ENCODE measurements at regions not wholly inside any gene's neighbourhood (a gene's known extent, or its start where the extent isn't known, plus 50 kb on each side); places are given as distances from the start of the nearest gene placed in this dataset.
"Not testable (repeated sequence)": the region's sequence is repeated elsewhere in the genome, so short reads cannot be mapped to it uniquely, and the experiment has no call there.

DNA sequence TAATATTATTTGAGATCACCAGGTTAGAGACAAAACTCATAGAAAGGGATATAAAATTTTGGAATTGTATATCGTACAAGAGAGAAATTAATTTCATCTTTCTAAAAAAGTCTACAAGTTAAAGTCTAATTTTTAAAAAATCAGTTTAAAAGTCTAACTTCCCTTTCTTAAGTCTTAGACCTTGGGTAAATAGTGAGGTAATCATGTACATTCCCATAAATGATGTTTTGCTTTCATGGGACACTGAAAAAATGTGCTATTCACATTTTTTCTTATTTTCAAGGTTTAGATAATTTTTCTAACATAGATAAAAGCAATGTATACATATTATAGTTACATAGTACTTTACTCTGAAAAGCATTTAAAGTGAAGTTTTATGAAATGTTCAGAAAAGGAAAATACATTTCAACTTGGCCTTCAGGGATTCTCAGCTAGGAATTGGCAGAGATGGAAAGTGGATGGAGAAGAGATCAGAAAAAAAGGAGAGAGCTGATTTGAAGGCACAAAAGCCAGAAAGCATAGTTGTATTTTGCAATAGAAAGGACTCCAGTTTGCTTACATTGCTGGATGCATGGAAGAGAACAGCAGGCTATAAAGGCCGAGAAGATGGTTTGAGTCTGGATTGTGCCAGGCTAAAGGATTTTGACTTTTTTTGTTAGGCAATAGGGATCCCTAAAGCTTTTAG, 194.0 kb downstream of the CASP12 start:
- no peak for DNase-seq (ENCODE audit: low read depth)

DNA sequence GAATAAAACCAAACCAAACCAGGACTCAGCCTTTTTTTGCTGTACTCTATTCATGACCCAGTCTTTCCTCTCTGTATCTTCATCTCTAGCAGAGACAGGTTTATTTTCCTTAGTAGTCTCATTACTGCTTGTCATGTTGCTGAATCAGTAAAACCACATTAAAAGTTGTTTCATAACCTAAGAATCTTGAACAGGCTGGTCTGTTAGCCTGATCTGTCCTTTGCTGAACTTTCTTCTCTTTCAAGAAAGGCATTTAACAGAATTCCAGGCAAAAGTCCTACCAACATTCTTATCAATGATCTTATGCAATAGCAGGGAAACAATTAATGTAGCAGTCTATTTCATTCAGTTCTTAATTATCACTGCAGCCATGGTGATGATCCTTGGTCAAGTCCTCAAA, 197.7 kb downstream of the CASP12 start:
- no peak for DNase-seq (ENCODE audit: low read depth)

DNA sequence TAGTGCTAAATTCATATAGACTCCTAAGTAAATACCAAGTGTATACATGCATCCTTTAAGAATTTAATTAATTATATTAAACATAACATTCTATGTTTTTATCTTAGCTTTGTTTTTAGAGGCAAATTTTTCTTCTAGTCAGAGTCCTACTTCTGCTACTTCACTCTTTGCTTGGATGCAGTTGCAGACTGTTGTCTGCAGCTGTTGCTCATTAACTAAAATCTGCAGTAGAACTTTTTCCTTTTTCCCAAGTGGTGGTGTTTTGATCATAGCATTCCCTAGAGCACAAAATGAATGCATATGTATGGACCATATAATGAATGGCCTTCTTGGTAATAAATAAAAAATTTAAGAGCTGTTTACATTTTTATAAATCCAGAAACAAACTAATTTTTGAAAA, 198.3 kb downstream of the CASP12 start:
- DNase-seq (ENCODE audit: low read depth), result no peak

DNA sequence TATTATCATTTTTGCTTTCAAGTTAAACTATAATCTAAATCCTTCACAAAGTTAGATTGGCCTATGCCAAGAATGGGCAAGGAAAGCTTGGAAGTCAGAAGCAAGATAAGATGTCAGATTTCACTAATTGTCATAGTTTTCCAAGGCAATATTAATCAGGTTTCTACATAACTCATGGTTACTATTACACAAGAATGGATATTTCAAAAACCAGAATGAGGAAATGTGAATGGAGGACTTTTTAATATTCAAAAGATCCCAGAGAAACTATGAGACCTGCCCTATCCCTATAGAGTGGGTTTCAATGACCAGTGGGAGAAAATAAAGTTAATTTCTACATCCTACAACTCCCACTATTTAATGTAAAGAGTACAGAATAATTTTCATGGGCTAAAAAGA, 203.2 kb downstream of the CASP12 start:
- no peak for DNase-seq (ENCODE audit: low read depth)

DNA sequence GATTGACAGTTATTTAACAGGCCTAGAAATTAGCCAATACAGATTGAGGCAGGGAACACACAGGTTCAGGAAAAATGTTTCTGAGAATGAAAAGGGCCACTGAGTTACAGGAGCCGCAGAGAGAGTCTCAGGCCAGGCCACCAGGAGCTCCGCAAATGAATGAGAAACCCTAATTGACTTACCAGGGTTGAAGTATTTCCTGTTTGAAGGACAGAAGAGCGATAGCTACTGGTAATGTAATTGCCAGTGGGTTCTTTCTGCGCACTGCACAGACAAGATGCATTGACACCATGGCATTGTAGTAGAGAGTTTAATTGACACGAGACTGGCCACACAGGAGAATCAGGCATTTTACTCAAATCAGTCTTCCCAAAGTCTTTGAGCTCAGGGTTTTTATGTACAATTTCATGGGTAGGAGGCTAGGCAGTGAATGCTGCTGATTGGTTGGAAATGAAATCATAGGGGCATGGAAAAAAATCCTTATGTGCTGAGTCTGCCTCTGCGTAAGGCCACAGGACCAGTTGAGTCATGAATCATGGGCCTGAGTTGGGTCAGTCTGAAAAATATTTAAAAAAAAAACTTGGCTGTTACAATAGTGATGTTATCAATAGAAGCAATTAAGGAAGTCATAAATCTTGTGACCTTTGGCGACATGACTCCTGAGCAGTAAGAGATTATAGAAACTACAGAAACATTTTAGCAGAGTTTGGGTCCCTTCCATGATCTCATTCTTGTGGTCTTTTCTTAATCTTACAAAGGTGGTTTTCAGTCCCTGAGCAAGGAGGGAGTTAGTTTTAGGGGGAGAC, 203.8 kb downstream of the CASP12 start:
- DNase-seq (ENCODE audit: low read depth), result no peak

DNA sequence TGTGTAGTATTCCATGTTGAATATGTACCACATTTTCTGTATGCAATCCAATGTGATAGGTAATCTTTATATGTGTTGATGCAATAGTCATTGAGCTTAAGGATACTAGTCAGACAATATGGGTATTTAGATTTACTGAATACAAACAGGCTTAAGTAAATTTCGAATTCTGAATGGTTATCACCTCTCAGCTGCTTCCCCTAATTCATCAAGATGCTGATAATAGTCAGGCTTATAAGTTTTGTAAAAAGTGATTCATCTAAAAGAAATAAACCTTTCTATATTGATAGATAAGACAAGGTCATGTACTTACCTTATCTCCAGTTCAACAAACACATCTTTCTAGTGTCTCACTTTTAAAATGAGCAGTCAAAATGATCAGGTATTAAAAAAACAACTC, 205.5 kb downstream of the CASP12 start:
- no peak for DNase-seq (ENCODE audit: low read depth)

DNA sequence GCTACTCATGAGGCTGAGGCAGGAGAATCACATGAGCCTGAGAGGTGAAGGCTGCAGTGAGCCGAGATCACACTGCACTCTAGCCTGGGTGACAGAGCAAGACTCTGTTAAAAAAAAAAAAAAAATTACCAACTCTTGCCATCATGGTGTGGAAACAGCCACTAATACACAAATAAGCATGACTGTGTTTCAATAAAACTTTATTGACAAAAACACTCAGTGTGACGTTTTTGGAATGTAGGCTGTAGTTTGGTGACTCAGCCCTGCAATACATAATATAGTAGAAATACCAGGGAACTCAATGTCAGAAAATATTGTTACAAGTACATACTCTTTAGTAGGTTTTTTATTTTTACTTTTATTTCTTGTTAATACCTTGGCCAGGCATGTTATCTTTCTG, 207.1 kb downstream of the CASP12 start:
- no peak for DNase-seq (ENCODE audit: low read depth)

DNA sequence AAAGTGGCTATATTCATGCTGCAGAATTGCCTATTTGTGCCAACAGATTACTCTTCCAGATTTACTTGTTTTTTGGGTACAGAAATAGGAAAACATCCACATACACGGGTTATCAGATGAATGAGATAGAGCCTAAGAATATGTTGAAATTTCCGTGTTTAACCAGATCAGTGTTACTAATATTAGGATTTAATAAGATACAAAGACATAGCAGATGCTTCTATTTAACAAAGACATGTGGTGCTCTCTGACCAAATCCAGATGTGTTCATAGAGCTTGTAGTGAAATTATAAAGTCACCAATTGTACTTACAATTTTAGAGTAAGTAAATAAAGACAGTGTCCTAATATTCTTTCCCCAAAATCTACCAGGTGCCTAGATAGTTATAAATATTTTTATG, 208.0 kb downstream of the CASP12 start:
- DNase-seq (ENCODE audit: low read depth), result no peak

DNA sequence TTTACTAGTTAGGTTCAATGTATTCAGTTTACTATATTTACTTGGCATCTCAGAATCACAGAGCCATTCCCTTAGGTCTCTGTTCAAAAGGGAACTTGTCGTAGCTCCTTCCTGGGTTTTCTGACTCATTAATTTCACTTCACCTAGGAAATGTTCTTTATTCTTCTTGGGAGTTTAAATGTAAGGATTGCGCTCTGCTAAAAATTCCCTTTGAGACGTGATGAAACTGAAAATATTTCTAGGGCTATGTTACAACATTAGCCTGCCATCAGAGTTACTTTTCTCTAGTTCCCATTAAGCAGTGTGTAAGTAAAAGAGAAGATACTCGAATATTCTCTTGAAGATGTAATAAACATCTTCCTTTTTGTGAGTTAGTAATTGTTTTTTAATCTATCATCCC, 209.5 kb downstream of the CASP12 start:
- no peak for DNase-seq (ENCODE audit: low read depth)

DNA sequence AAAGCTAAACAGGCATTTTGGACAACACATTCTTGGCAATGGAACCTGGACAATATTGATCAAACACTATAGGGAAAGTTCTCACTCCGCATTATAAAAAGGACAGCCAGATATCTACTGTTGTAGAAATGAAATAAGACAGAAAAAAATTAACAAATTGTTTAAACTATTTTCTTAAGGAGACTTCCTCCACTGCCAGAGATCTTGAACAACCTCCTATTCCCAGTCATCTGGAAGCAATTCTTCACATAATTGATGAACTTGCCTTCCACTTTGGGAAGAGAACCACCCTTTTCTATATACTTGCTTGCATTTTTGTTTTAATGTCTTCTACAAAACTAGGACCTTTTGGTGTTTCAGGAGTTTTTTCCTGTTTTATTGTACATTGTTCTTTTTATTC, 216.1 kb downstream of the CASP12 start:
- DNase-seq (ENCODE audit: low read depth), result no peak

DNA sequence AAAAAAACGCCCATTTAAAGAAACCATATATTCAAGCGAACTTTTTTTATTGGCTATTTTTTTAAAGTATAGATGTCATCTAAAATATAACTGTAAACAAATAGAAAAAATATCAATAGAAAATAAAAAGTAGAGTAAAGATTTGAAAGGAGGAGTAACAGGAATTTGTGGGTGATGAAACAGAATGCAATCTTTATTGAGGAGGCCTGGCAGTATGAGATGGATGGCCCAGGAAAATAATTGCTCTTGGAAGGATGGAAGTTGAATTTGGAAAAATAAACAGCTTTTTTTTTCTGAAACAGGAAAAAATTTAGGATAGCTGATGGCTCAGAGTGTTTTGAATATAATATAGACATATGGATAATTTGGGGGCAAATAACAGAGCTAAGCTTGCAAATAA, 219.0 kb downstream of the CASP12 start:
- DNase-seq (ENCODE audit: low read depth), result no peak

DNA sequence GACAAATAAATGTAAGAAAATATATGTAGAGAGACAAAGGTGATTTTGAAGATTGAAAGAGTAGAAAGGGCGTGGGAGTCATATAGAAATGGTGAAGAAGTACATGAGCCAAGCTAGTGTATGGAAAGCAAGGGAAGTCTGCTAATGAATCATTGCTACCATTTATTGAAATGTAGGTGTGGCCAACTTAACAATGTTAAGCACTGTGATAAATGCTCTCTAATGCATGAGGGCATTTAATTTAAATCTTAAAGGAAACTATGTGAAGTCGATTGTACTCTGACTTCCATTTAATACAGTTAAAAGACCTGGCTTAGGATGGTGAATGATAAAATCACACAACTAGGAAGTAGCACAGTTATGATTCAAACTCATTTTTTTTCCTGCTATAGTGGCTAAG, 219.9 kb downstream of the CASP12 start:
- no peak for DNase-seq (ENCODE audit: low read depth)

DNA sequence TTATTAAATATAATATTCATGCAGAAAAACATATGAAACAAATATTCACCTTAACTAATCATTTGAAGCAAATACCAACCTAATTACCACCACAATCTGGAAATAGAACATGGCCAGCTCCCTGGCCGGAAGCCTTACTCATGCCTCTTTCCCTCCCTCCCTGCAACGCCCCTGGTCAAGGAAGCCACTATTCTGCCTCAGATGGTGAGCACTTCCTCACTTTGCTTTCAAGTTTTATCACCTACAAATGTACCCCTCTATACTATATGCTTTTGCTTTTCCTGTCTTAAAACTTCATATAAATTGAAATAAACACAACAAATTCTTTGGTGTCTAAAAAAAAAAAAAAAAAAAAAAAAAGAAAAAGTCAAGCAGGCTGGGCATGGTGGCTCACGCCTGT, 221.2 kb downstream of the CASP12 start:
- not testable (repeated sequence) for DNase-seq (ENCODE audit: low read depth)

DNA sequence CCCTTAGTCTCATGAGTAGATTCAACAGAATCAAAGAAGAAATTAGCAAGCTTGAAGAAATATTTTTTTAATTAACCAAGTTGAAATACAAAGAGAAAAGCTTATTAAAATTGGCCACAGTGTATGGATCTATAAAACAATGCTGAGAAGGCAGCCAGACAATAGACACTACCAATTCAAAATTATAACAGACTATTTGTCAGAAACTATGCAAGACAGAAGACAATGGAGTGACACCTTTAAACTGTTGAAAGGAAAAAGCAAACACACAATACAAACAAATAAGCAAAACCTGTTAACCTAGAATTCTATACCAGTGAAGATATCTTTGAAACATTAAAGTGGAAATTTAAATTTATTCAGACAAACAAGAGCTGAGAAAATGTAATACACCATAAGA, 225.4 kb downstream of the CASP12 start:
- no peak for DNase-seq (ENCODE audit: low read depth)

DNA sequence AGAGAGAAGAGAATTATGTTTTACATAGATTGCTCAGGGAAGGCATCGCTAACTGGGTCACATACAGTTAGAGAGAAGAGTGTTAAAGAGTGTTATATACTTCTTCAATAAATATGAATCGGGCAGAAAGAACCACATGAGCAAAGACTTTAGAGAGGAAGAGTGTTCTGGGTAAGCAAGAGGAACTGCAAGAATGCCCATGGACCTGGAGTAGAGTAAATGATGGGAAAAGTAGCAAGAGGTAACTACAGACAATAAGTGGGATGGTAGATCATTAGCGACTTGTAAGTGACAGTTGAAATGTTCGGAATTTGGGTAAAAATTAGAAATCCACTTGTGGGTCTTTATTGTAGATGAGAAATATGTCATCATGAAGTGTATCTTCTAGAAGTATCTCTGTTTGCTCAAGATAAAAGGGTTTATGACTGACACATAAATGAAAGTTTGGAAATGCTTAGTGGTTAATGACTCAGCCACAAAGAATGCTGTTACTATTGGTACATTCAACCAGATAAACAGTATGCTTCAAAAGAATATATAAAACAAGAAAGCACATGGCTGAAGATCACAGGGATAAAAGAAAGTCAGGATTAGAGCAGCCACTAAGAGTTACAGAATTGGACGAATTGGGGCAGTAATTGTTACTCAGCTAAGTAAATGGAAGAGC, 229.3 kb downstream of the CASP12 start:
- no peak for DNase-seq (ENCODE audit: low read depth)

DNA sequence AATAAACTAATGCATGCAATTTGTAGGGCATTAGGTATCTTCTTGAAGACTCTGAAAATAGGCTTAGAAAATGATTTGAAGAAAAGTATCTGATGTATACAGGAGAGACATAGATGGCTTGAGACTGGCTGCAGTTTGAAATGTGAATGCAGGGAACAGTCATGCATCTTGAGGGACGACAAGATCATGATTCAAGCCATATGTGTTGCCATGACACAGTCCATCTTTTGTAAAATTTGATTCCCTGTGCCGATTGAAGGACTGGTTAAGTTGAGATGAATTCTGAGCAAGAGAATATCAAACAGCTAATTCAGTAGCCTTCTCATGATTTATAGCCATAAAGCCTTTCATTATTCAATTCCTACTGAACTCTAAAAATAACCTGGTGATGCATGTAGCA, 231.6 kb downstream of the CASP12 start:
- no peak for DNase-seq (ENCODE audit: low read depth)

DNA sequence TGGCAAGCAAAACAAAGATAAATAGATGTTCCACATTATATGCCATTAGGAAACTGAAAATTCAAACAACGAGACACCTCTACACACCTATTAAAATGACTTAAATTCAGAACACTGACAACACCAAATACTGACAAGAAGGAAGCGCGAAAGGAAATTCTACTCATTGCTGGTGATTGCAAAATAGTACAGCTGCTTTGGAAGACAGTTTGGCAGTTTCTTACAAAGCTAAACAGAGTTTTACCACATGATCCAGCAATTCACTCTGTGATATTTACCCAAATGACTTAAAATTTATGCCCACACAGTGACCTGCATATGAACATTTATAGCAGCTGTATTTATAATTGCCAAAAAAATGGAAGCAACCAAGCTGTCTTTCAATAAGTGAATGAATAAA, 232.6 kb downstream of the CASP12 start:
- DNase-seq (ENCODE audit: low read depth), result no peak

DNA sequence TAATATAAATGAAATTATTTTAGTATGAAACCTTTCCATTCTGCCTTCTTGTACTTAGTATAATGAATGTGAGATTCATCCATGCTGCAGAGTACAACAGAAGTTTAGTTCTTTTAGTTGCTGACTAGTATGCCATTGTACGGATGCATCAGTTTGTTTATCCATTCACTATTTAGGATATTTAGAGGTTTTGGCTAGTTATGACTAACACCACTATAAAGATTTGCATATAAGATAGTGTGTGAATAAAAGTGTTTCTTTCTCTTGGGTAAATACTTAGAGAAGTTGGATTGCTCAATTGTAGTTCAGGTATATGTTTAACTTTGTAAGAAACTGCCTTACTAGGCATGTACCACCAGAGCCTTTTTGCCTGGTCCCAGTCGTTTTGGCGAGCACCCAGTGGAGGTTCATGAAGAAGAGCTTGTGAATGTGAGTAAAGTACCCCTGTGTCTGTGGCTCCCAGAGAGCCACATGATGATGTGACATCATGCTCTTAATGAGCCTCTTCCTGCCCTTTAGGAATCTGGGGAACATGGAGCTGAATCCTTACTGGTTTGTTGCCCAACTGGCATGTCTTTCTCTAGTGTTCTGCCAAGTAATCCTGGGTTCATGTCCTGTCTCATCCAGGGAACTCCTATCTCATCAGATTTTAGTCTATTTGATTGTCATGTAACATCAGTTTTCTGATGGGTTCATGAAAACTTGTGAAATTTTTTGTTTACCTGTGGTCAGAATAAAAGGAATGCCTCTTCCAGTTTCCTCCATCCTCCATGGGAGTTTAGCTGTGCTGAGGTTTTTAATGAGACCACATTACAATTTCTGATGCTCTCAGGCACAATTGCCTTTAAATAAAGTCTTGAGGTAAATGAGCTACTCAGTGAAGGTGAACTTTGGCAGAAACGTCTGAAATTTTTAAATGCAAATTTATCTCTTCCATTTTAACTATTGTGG, 234.8 kb downstream of the CASP12 start:
- DNase-seq (ENCODE audit: low read depth), result no peak

DNA sequence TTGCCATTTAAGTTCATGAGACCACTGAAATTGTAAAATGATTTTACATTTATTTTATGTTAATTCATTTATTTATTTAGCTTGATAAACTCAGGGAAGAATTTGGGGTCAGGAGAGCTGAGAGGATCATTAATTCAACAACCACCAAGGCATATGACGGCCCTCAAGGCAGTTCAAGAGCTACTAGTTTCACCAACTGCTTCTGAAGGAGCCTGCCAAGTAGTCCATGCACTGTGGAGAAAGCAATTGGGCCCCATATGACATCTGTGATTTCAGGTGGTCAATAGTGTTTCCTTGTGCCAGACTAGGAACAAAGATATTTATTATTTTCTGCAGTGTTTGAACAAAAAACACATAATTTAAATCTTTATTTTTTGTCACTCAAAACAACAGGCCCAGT, 236.4 kb downstream of the CASP12 start:
- DNase-seq (ENCODE audit: low read depth), result no peak

DNA sequence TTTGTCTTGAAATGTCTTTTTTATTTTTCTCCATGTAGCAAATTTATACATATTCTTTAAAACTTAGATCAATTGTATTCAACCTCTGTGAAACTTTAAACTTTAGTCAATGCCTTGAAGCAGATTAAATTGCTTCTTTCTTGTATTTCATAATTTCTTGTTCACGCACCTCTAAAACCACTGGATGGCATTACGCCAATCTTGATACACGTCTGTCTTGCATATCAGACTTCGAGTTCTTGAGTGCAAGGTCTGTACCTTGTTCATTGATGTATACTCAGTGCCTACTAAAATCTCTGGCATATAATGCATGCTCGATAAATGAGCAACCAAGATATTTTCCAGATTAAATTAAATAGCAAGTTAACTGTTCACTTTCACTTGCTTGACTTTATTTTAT, 236.8 kb downstream of the CASP12 start:
- DNase-seq (ENCODE audit: low read depth), result no peak

DNA sequence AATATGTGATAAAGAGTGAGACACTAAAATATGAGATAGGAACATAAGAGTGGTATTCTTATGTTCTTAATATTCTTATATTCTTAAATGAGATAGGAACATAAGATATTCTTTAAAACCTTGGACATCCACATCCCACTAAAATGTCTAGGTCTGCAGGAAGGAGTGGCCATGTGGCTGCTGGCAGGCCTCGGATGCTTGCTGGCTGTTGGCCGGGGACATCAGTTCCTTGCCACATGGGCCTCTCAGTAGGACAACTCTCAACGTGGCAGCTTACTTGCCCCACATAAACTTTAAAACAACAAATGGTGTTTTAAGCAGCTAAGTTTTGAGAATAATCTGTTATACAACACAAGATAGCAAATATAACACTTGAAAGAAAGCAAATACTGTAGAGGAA, 240.1 kb downstream of the CASP12 start:
- DNase-seq (ENCODE audit: low read depth), result no peak

DNA sequence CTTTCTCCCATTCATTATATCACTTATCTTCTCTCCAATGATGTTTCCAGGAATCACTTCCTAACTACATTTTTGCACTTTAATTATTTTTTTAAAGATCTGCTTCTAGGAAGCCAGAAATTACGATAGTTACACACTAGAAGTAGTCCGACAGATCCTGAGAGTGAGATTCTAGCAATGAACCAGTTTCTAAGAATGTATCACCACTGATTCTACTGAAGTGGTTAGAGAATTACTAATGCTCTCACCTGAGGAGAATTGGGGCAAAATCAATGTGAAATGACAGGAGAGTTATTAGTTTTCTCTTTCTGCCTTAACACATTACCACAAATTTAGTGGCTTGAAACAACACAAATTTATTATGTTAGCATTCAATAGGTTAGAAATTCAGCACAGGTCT, 241.2 kb downstream of the CASP12 start:
- no peak for DNase-seq (ENCODE audit: low read depth)

All from activated T-cell treated with anti-CD3 and anti-CD28 coated beads for 48 hours (primary cell).